ENCODE measurements at regions not wholly inside any gene's neighbourhood (a gene's known extent, or its start where the extent isn't known, plus 50 kb on each side); places are given as distances from the start of the nearest gene placed in this dataset.
A peak's percentile ranks its signal among the peaks of the same experiment; 100 is the strongest.
"Not testable (repeated sequence)": the region's sequence is repeated elsewhere in the genome, so short reads cannot be mapped to it uniquely, and the experiment has no call there.

- no peaks in the 10 kb centered on the region for H3K27me3 ChIP-seq (ENCODE audit: control insufficient read depth, insufficient read depth, low read length)
- H3K4me1 ChIP-seq (ENCODE audit: control insufficient read depth, insufficient read depth, low read length): no peaks in the 10 kb centered on the region
- WGBS (ENCODE audit: insufficient coverage, insufficient read length): no CpG with 5 or more reads among the region's 1 CpG
- no peak overlapping the region for H3K27ac ChIP-seq (ENCODE audit: low read length)
- H3K36me3 ChIP-seq (ENCODE audit: control insufficient read depth, insufficient read depth, low read length): no peaks in the 10 kb centered on the region
- no peaks in the 10 kb centered on the region for H3K9me3 ChIP-seq (ENCODE audit: control insufficient read depth, insufficient read depth, low read length)
- no peak overlapping the region for H3K4me3 ChIP-seq (ENCODE audit: low read length)
- DNase-seq (ENCODE audit: low read depth, low spot score): no peak
These were observed 1491.2 kb upstream of the PRR20A start for GRCh38 chr13:55649485-55649884.

- H3K9me3 ChIP-seq (ENCODE audit: control insufficient read depth, insufficient read depth, low read length): no peaks in the 10 kb centered on the region
- peak overlapping the region; percentile 70 for H3K27ac ChIP-seq (ENCODE audit: low read length)
- no peaks in the 10 kb centered on the region; the same call in 1 of the 2 replicates for H3K36me3 ChIP-seq (ENCODE audit: control insufficient read depth, insufficient read depth, low read length)
- WGBS (ENCODE audit: insufficient coverage, insufficient read length): no CpG with 5 or more reads among the region's 5 CpGs
- no peak for DNase-seq (ENCODE audit: low read depth, low spot score)
- H3K4me3 ChIP-seq (ENCODE audit: low read length): no peak overlapping the region
- no peaks in the 10 kb centered on the region for H3K4me1 ChIP-seq (ENCODE audit: control insufficient read depth, insufficient read depth, low read length)
- H3K27me3 ChIP-seq (ENCODE audit: control insufficient read depth, insufficient read depth, low read length): no peaks in the 10 kb centered on the region
These were observed 1488.1 kb upstream of the PRR20A start for GRCh38 chr13:55652657-55653056.

- no peaks in the 10 kb centered on the region for H3K27me3 ChIP-seq (ENCODE audit: control insufficient read depth, insufficient read depth, low read length)
- H3K9me3 ChIP-seq (ENCODE audit: control insufficient read depth, insufficient read depth, low read length): no peaks in the 10 kb centered on the region
- no CpG with 5 or more reads among the region's 3 CpGs for WGBS (ENCODE audit: insufficient coverage, insufficient read length)
- no peak for DNase-seq (ENCODE audit: low read depth, low spot score)
- no peaks in the 10 kb centered on the region for H3K4me1 ChIP-seq (ENCODE audit: control insufficient read depth, insufficient read depth, low read length)
- peak overlapping the region; percentile 31 for H3K27ac ChIP-seq (ENCODE audit: low read length)
- H3K36me3 ChIP-seq (ENCODE audit: control insufficient read depth, insufficient read depth, low read length): no peaks in the 10 kb centered on the region; the same call in 1 of the 2 replicates
- no peak overlapping the region for H3K4me3 ChIP-seq (ENCODE audit: low read length)
These were observed 1487.2 kb upstream of the PRR20A start for GRCh38 chr13:55653497-55653896.

DNA sequence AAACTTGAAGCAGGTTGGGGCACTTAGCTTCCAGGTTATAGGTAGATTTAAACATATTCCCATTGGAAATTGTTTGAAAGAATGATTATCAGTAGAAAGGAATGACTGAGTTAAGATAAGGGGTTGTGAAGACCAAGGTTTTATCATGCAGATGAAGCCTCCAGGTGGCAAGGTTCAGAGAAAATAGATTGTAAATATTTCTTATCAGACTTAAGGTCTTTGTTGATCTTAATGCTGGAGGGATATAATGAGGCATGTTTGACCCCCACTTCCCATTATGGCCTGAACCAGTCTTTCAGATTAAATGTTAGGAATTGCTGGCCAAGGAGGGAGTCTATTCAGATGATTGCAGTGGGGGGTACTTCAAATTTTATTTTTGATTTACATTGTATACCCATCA is 1486.5 kb upstream of the PRR20A start:
- H3K9me3 ChIP-seq (ENCODE audit: control insufficient read depth, insufficient read depth, low read length): no peaks in the 10 kb centered on the region
- H3K4me1 ChIP-seq (ENCODE audit: control insufficient read depth, insufficient read depth, low read length): no peaks in the 10 kb centered on the region
- no peaks in the 10 kb centered on the region; the same call in 1 of the 2 replicates for H3K36me3 ChIP-seq (ENCODE audit: control insufficient read depth, insufficient read depth, low read length)
- H3K4me3 ChIP-seq (ENCODE audit: low read length): no peak overlapping the region
- H3K27ac ChIP-seq (ENCODE audit: low read length): no peak overlapping the region
- DNase-seq (ENCODE audit: low read depth, low spot score): no peak
- H3K27me3 ChIP-seq (ENCODE audit: control insufficient read depth, insufficient read depth, low read length): no peaks in the 10 kb centered on the region

GRCh38 chr13:55660264-55660663 is 1480.5 kb upstream of the PRR20A start:
- not testable (repeated sequence) for H3K9me3 ChIP-seq (ENCODE audit: control insufficient read depth, insufficient read depth, low read length); H3K27ac ChIP-seq (ENCODE audit: low read length); DNase-seq (ENCODE audit: low read depth, low spot score); H3K4me1 ChIP-seq (ENCODE audit: control insufficient read depth, insufficient read depth, low read length); H3K36me3 ChIP-seq (ENCODE audit: control insufficient read depth, insufficient read depth, low read length); H3K27me3 ChIP-seq (ENCODE audit: control insufficient read depth, insufficient read depth, low read length)
- no CpG with 5 or more reads among the region's 5 CpGs for WGBS (ENCODE audit: insufficient coverage, insufficient read length)
- peak overlapping the region; percentile 37; the same call in 1 of the 2 replicates for H3K4me3 ChIP-seq (ENCODE audit: low read length)

GRCh38 chr13:55660851-55661250 is 1479.9 kb upstream of the PRR20A start:
- H3K4me1 ChIP-seq (ENCODE audit: control insufficient read depth, insufficient read depth, low read length): peaks cover 2% of the 10 kb centered on the region
- peaks cover 3% of the 10 kb centered on the region; the same call in 1 of the 2 replicates for H3K36me3 ChIP-seq (ENCODE audit: control insufficient read depth, insufficient read depth, low read length)
- H3K27ac ChIP-seq (ENCODE audit: low read length): peak overlapping the region; percentile 64
- H3K27me3 ChIP-seq (ENCODE audit: control insufficient read depth, insufficient read depth, low read length): no peaks in the 10 kb centered on the region
- no peaks in the 10 kb centered on the region for H3K9me3 ChIP-seq (ENCODE audit: control insufficient read depth, insufficient read depth, low read length)
- no CpG with 5 or more reads among the region's 1 CpG for WGBS (ENCODE audit: insufficient coverage, insufficient read length)
- H3K4me3 ChIP-seq (ENCODE audit: low read length): no peak overlapping the region
- no peak for DNase-seq (ENCODE audit: low read depth, low spot score)

DNA sequence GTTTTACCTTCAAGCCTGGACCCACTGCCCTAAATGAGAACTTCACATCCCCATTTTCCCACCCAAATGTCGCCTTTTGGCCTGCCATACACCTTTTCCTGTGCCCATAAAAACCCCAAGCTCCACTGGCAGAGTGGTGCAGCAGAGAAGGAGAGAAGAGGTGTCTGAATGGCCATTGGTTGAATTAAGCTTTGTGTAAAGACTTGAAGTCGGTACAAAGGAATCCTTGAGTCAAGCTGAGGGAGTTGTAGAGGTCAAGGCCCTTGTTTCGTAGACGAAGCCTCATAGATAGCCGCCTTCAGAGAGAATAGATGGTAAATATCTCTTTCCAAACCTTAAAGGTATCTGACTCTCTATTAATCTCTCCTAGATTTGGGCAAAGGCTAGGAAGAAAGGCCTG is 1479.2 kb upstream of the PRR20A start:
- H3K4me1 ChIP-seq (ENCODE audit: control insufficient read depth, insufficient read depth, low read length): peaks cover 2% of the 10 kb centered on the region
- peaks cover 3% of the 10 kb centered on the region; the same call in 1 of the 2 replicates for H3K36me3 ChIP-seq (ENCODE audit: control insufficient read depth, insufficient read depth, low read length)
- no peak overlapping the region for H3K4me3 ChIP-seq (ENCODE audit: low read length)
- no peaks in the 10 kb centered on the region for H3K27me3 ChIP-seq (ENCODE audit: control insufficient read depth, insufficient read depth, low read length)
- no peak overlapping the region for H3K27ac ChIP-seq (ENCODE audit: low read length)
- no peak for DNase-seq (ENCODE audit: low read depth, low spot score)
- no peaks in the 10 kb centered on the region for H3K9me3 ChIP-seq (ENCODE audit: control insufficient read depth, insufficient read depth, low read length)
- WGBS (ENCODE audit: insufficient coverage, insufficient read length): no CpG with 5 or more reads among the region's 5 CpGs

- no CpG with 5 or more reads among the region's 3 CpGs for WGBS (ENCODE audit: insufficient coverage, insufficient read length)
- Histone ChIP-seq H3K27me3 (ENCODE audit: control insufficient read depth, insufficient read depth, low read length) (no peaks in the 10 kb centered on the region), H3K4me1 (ENCODE audit: control insufficient read depth, insufficient read depth, low read length) (peaks cover 2% of the 10 kb centered on the region), H3K4me3 (ENCODE audit: low read length) (no peak overlapping the region), H3K36me3 (ENCODE audit: control insufficient read depth, insufficient read depth, low read length) (peaks cover 3% of the 10 kb centered on the region; the same call in 1 of the 2 replicates), H3K9me3 (ENCODE audit: control insufficient read depth, insufficient read depth, low read length) (no peaks in the 10 kb centered on the region), H3K27ac (ENCODE audit: low read length) (no peak overlapping the region)
- DNase-seq (ENCODE audit: low read depth, low spot score): no peak
These were observed 1476.5 kb upstream of the PRR20A start for GRCh38 chr13:55664178-55664577.

- Histone ChIP-seq H3K27ac (ENCODE audit: low read length) (no peak overlapping the region), H3K36me3 (ENCODE audit: control insufficient read depth, insufficient read depth, low read length) (peaks cover 3% of the 10 kb centered on the region; the same call in 1 of the 2 replicates), H3K4me1 (ENCODE audit: control insufficient read depth, insufficient read depth, low read length) (peaks cover 2% of the 10 kb centered on the region), H3K9me3 (ENCODE audit: control insufficient read depth, insufficient read depth, low read length) (no peaks in the 10 kb centered on the region), H3K27me3 (ENCODE audit: control insufficient read depth, insufficient read depth, low read length) (no peaks in the 10 kb centered on the region), H3K4me3 (ENCODE audit: low read length) (no peak overlapping the region)
- WGBS (ENCODE audit: insufficient coverage, insufficient read length): no CpG with 5 or more reads among the region's 1 CpG
- DNase-seq (ENCODE audit: low read depth, low spot score): no peak
These were observed 1471.7 kb upstream of the PRR20A start for GRCh38 chr13:55669051-55669450.

GRCh38 chr13:55673910-55674309 is 1466.8 kb upstream of the PRR20A start:
- Histone ChIP-seq H3K27ac (ENCODE audit: low read length) (no peak overlapping the region), H3K4me3 (ENCODE audit: low read length) (no peak overlapping the region), H3K9me3 (ENCODE audit: control insufficient read depth, insufficient read depth, low read length) (no peaks in the 10 kb centered on the region), H3K36me3 (ENCODE audit: control insufficient read depth, insufficient read depth, low read length) (no peaks in the 10 kb centered on the region), H3K27me3 (ENCODE audit: control insufficient read depth, insufficient read depth, low read length) (no peaks in the 10 kb centered on the region), H3K4me1 (ENCODE audit: control insufficient read depth, insufficient read depth, low read length) (peaks cover 2% of the 10 kb centered on the region; the same call in 1 of the 2 replicates)
- DNase-seq (ENCODE audit: low read depth, low spot score): no peak
- no CpG with 5 or more reads among the region's 2 CpGs for WGBS (ENCODE audit: insufficient coverage, insufficient read length)

DNA sequence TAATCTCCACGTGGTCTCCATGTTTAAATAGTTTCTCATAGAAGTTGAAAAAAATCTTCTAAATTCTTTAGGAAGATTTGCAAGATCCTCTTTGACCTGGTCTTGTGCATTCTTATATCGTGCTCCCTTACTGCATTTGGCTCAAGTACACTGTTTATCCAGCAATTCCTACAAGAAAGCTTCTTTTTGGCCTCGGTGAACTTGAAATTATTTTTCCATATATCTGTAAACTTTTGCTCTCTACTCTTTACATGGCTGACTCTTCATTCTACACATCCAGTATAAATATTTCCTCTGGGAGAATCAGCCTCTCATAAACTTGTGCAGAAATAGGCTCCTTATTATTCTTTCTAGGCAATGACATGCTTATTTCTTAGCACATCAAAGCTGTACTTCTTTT is 1457.9 kb upstream of the PRR20A start:
- H3K4me1 ChIP-seq (ENCODE audit: control insufficient read depth, insufficient read depth, low read length): no peaks in the 10 kb centered on the region
- no peak overlapping the region for H3K27ac ChIP-seq (ENCODE audit: low read length)
- H3K36me3 ChIP-seq (ENCODE audit: control insufficient read depth, insufficient read depth, low read length): no peaks in the 10 kb centered on the region
- no CpG with 5 or more reads among the region's 3 CpGs for WGBS (ENCODE audit: insufficient coverage, insufficient read length)
- H3K27me3 ChIP-seq (ENCODE audit: control insufficient read depth, insufficient read depth, low read length): no peaks in the 10 kb centered on the region
- no peak overlapping the region for H3K4me3 ChIP-seq (ENCODE audit: low read length)
- DNase-seq (ENCODE audit: low read depth, low spot score): no peak
- no peaks in the 10 kb centered on the region for H3K9me3 ChIP-seq (ENCODE audit: control insufficient read depth, insufficient read depth, low read length)
